ENCODE measurements at regions not wholly inside any gene's neighbourhood (a gene's known extent, or its start where the extent isn't known, plus 50 kb on each side); places are given as distances from the start of the nearest gene placed in this dataset.
A peak's percentile ranks its signal among the peaks of the same experiment; 100 is the strongest.

DNA sequence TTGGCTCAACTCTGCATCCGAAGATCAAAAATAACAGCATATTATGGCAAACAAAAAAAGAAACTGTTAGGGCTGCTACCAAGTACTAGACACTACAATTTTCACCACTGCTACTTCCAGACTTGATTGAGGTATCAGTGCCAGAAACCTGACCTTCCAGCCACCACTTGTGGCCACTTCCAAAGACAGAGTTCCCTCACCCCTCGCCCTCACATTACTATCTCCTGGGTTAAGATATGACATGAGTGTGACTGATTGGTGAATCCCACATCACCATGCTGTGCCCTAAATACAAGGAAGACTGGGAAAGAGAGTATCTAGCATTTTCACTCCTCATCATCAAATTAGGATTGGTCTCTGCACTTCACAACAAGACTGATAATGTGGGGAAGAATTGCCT lies 296.1 kb upstream of the NT5C1B start:
- WGBS, 2 donors, result 54 to 83% methylated on average over 2 of the region's 2 CpGs
- H3K9me3 ChIP-seq, result no peaks in the 10 kb centered on the region
- H3K4me3 ChIP-seq, result no peak overlapping the region
- H3K27ac ChIP-seq, result no peak overlapping the region
- no peaks in the 10 kb centered on the region for H3K4me1 ChIP-seq
- no peaks in the 10 kb centered on the region for H3K36me3 ChIP-seq
- TF ChIP-seq POLR2A (IDR thresholded peaks at IDR 0.05) (no peak), POLR2AphosphoS5 (IDR thresholded peaks at IDR 0.05) (no peak), EP300 (IDR thresholded peaks at IDR 0.05) (no peak)
- TF ChIP-seq, protein P1, sequence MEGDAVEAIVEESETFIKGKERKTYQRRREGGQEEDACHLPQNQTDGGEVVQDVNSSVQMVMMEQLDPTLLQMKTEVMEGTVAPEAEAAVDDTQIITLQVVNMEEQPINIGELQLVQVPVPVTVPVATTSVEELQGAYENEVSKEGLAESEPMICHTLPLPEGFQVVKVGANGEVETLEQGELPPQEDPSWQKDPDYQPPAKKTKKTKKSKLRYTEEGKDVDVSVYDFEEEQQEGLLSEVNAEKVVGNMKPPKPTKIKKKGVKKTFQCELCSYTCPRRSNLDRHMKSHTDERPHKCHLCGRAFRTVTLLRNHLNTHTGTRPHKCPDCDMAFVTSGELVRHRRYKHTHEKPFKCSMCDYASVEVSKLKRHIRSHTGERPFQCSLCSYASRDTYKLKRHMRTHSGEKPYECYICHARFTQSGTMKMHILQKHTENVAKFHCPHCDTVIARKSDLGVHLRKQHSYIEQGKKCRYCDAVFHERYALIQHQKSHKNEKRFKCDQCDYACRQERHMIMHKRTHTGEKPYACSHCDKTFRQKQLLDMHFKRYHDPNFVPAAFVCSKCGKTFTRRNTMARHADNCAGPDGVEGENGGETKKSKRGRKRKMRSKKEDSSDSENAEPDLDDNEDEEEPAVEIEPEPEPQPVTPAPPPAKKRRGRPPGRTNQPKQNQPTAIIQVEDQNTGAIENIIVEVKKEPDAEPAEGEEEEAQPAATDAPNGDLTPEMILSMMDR (IDR thresholded peaks at IDR 0.05), result no peak
- ATAC-seq (ENCODE audit: low FRiP score in 2 of 2) (no peak), DNase-seq (no peak)
- no peaks in the 10 kb centered on the region for H3K27me3 ChIP-seq

- Histone ChIP-seq H3K9me3 (no peaks in the 10 kb centered on the region), H3K27me3 (no peaks in the 10 kb centered on the region), H3K4me3 (no peak overlapping the region), H3K36me3 (no peaks in the 10 kb centered on the region), H3K4me1 (no peaks in the 10 kb centered on the region), H3K27ac (no peak overlapping the region)
- TF ChIP-seq, protein P1 (IDR thresholded peaks at IDR 0.05), result peak in 5 of 6 experiments; percentile 6 to 47 (median 39)
- no peak for TF ChIP-seq EP300 (IDR thresholded peaks at IDR 0.05)
- ATAC-seq (ENCODE audit: low FRiP score in 2 of 2) (no peak), DNase-seq (no peak)
- 61 to 69% methylated on average over 3 of the region's 3 CpGs for WGBS, 2 donors
These were observed 294.5 kb upstream of the NT5C1B start for GRCh38 chr2:18883616-18884456.

GRCh38 chr2:18871430-18871829 lies 282.1 kb upstream of the NT5C1B start:
- Histone ChIP-seq H3K4me1 (no peaks in the 10 kb centered on the region), H3K4me3 (no peak overlapping the region), H3K27ac (no peak overlapping the region), H3K27me3 (no peaks in the 10 kb centered on the region), H3K36me3 (no peaks in the 10 kb centered on the region), H3K9me3 (no peaks in the 10 kb centered on the region)
- TF ChIP-seq POLR2A (IDR thresholded peaks at IDR 0.05) (no peak), POLR2AphosphoS5 (IDR thresholded peaks at IDR 0.05) (no peak), EP300 (IDR thresholded peaks at IDR 0.05) (no peak)
- TF ChIP-seq, protein P1 (IDR thresholded peaks at IDR 0.05), result no peak
- no peak for DNase-seq
- ATAC-seq (ENCODE audit: low FRiP score in 2 of 2), result no peak
- WGBS, 2 donors, result 93 to 96% methylated on average over 2 of the region's 2 CpGs

DNA sequence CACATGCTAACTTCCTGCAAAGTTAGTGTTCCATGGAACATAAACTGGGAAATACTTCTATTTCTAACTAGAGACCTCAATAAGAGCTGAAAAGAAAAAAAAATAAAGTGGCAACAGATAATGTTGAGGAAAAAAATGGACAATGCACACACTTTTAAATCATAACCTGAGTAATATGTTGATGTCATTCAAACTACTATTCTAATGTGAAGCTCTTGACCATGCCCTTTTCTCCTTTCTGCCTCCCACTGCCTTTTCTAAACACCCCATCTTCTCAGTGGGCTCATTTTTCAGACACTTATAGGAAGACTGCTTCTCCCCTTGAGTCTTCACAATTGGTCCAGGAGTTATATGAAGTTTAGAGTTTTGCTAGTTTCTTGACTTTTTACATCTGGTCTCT lies 280.9 kb upstream of the NT5C1B start:
- H3K27me3 ChIP-seq, result no peaks in the 10 kb centered on the region
- TF ChIP-seq, protein P1 (IDR thresholded peaks at IDR 0.05), result no peak
- TF ChIP-seq POLR2AphosphoS5 (IDR thresholded peaks at IDR 0.05), result no peak
- no peak for TF ChIP-seq POLR2A (IDR thresholded peaks at IDR 0.05)
- TF ChIP-seq EP300 (IDR thresholded peaks at IDR 0.05), result no peak
- ATAC-seq (ENCODE audit: low FRiP score in 2 of 2) (no peak), DNase-seq (no peak)
- no peaks in the 10 kb centered on the region for H3K36me3 ChIP-seq
- H3K4me3 ChIP-seq, result no peak overlapping the region
- H3K9me3 ChIP-seq, result no peaks in the 10 kb centered on the region
- no peak overlapping the region for H3K27ac ChIP-seq
- H3K4me1 ChIP-seq, result no peaks in the 10 kb centered on the region

DNA sequence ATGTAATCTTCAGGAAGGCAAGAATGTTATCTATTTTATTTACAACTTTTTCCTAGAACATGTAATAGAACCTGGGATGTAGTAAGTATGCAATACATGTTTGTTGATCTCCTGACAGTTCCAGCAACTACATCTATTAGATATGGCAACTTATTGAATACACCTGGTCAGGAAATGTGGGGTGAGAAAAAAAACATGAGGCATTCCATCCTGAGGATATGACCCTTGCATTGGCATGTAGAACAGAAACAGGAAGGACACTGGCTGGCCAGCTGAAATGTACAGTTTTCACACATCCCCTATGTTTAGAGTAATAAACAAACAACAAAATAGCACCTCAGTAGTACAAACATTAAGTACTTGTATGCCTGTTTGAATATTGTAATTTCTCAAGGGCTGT lies 272.6 kb upstream of the NT5C1B start:
- no peaks in the 10 kb centered on the region for H3K27me3 ChIP-seq
- no peak overlapping the region for H3K4me3 ChIP-seq
- DNase-seq, result no peak
- H3K9me3 ChIP-seq, result no peaks in the 10 kb centered on the region
- no peak for ATAC-seq (ENCODE audit: low FRiP score in 2 of 2)
- H3K27ac ChIP-seq, result no peak overlapping the region
- no peaks in the 10 kb centered on the region for H3K36me3 ChIP-seq
- H3K4me1 ChIP-seq, result no peaks in the 10 kb centered on the region
- TF ChIP-seq POLR2AphosphoS5 (IDR thresholded peaks at IDR 0.05), result no peak
- no peak for TF ChIP-seq POLR2A (IDR thresholded peaks at IDR 0.05)
- no peak for TF ChIP-seq EP300 (IDR thresholded peaks at IDR 0.05)
- TF ChIP-seq, protein P1 (IDR thresholded peaks at IDR 0.05), result no peak

Measured in upper lobe of left lung (tissue), 6 donors.